ENCODE measurements at regions not wholly inside any gene's neighbourhood (a gene's known extent, or its start where the extent isn't known, plus 50 kb on each side); places are given as distances from the start of the nearest gene placed in this dataset.

GRCh38 chr22:48442663-48443062, 1385.0 kb downstream of the BRD1 start:
- TF ChIP-seq EP300 (IDR thresholded peaks at IDR 0.05) (no peak), CTCF (IDR thresholded peaks at IDR 0.05) (no peak), POLR2A (IDR thresholded peaks at IDR 0.05) (no peak)
